H1 (cell line): ENCODE measurements at regions not wholly inside any gene's neighbourhood (a gene's known extent, or its start where the extent isn't known, plus 50 kb on each side); places are given as distances from the start of the nearest gene placed in this dataset.

Source experiments
- CTCF ChIA-PET: fragments of 300-600 bp; sonication (Branson Sonifier 250); formaldehyde crosslinking; loops from one replicate; lab custom pipeline; 2021; ENCODE audit not compliant: partially characterized antibody; lab: Charles Lee
- POLR2A ChIA-PET: fragments of 300-600 bp; sonication (Branson Sonifier 250); formaldehyde crosslinking; loops from one replicate; lab custom pipeline; 2021; ENCODE audit warnings: inconsistent platforms; ENCODE audit not compliant: partially characterized antibody; lab: Charles Lee
- DNase-seq, 2 experiments: peaks; one replicate each; pipeline versions ENCODE4 v3.0.0 to v3.0.0-alpha.2; 2010 to 2022; ENCODE audit warnings: low spot score in 2 of 2, low read depth in 1 of 2, mixed read lengths in 1 of 2
- FAIRE-seq: peaks from 2 replicates; lab custom pipeline; 2011; peaks lifted over from hg19 to GRCh38; lab: Jason Lieb, UNC
- H2AFZ ChIP-seq: 2 replicates; pipeline ENCODE4 v1.8.1; 2012; ENCODE audit warnings: low read length, inconsistent platforms
- H2AK5ac ChIP-seq: 2 replicates; pipeline ENCODE4 v1.6.1; 2013; ENCODE audit warnings: low read depth, low read length
- H2BK120ac ChIP-seq: replicated peaks from 2 replicates; pipeline ENCODE3; 2013; ENCODE audit warnings: low read depth, low read length, inconsistent platforms
- H2BK12ac ChIP-seq: 2 replicates; pipeline ENCODE4 v1.6.1; 2013; ENCODE audit warnings: low read depth, low read length
- H2BK15ac ChIP-seq: 2 replicates; pipeline ENCODE4 v1.6.1; 2013; ENCODE audit warnings: low read length
- H2BK20ac ChIP-seq: 2 replicates; pipeline ENCODE4 v1.6.1; 2013; ENCODE audit warnings: low read length
- H2BK5ac ChIP-seq: 2 replicates; pipeline ENCODE4 v1.6.1; 2013; ENCODE audit warnings: low read depth, low read length
- H3K14ac ChIP-seq: 2 replicates; pipeline ENCODE4 v1.6.1; 2013; ENCODE audit warnings: inconsistent platforms; ENCODE audit not compliant: insufficient read length
- H3K18ac ChIP-seq: 2 replicates; pipeline ENCODE4 v1.6.1; 2013; ENCODE audit warnings: low read length; ENCODE audit errors: extremely low read depth
- H3K23ac ChIP-seq: 2 replicates; pipeline ENCODE4 v1.6.1; 2013; ENCODE audit warnings: inconsistent platforms; ENCODE audit not compliant: insufficient read length
- H3K23me2 ChIP-seq: 2 replicates; pipeline ENCODE4 v1.6.1; 2013; ENCODE audit warnings: low read depth, low read length
- H3K27ac ChIP-seq: 2 replicates; pipeline ENCODE4 v1.6.1; 2011; ENCODE audit warnings: low read depth, low read length, inconsistent platforms
- H3K27me3 ChIP-seq, 4 experiments: replicated peaks in 1 of 4; 1 replicate in 1 of 4; 2 replicates in 3 of 4; pipeline versions ENCODE4 v1.6.1 to v1.8.1; 2011 to 2013; ENCODE audit warnings: low read length in 3 of 4, mild to moderate bottlenecking in 3 of 4, inconsistent platforms in 2 of 4, mixed read lengths in 2 of 4, moderate library complexity in 1 of 4; ENCODE audit not compliant: control insufficient read depth in 3 of 4, insufficient read depth in 3 of 4; ENCODE audit errors: extremely low read depth in 1 of 4
- H3K36me3 ChIP-seq, 4 experiments: 2 replicates each; pipeline versions ENCODE4 v1.6.1 to v1.8.1; 2011 to 2013; ENCODE audit warnings: mild to moderate bottlenecking in 4 of 4, low read length in 3 of 4, moderate library complexity in 2 of 4, control low read depth in 1 of 4, inconsistent platforms in 1 of 4; ENCODE audit not compliant: insufficient read depth in 4 of 4, control insufficient read depth in 2 of 4
- H3K4ac ChIP-seq: replicated peaks from 2 replicates; pipeline ENCODE3; 2013; ENCODE audit warnings: low read length, low read depth, mixed read lengths, inconsistent platforms; ENCODE audit not compliant: insufficient read length
- H3K4me1 ChIP-seq, 4 experiments: replicated peaks in 1 of 4; 1 replicate in 1 of 4; 2 replicates in 3 of 4; pipeline versions ENCODE4 v1.6.1 to v1.8.1; 2011 to 2013; ENCODE audit warnings: low read length in 3 of 4, inconsistent platforms in 2 of 4, mixed read lengths in 1 of 4; ENCODE audit not compliant: insufficient read depth in 4 of 4, control insufficient read depth in 3 of 4
- H3K4me2 ChIP-seq, 2 experiments: 2 replicates each; pipeline versions ENCODE4 v1.6.1 to v1.8.1; 2011 to 2013; ENCODE audit warnings: low read depth in 2 of 2, low read length in 2 of 2, control low read depth in 1 of 2, inconsistent platforms in 1 of 2, mild to moderate bottlenecking in 1 of 2; ENCODE audit not compliant: insufficient read depth in 1 of 2
- H3K4me3 ChIP-seq, 4 experiments: fragments of 200-600, 300-600 bp in 1 of 4; sonication (generic), shearing (Covaris generic), sonication (Bioruptor Twin) in 1 of 4; 2 replicates each; pipeline versions ENCODE4 v1.5.1 to v1.8.1; 2011 to 2016; ENCODE audit warnings: low read length in 4 of 4, low read depth in 3 of 4, control low read depth in 2 of 4, inconsistent platforms in 2 of 4, mild to moderate bottlenecking in 2 of 4, mixed read lengths in 1 of 4, moderate library complexity in 1 of 4; ENCODE audit not compliant: insufficient read depth in 2 of 4; ENCODE audit errors: extremely low read depth in 1 of 4
- H3K56ac ChIP-seq: replicated peaks from 2 replicates; pipeline ENCODE3; 2013; ENCODE audit warnings: low read depth, mild to moderate bottlenecking, mixed read lengths, low read length, inconsistent platforms; ENCODE audit not compliant: insufficient read length
- H3K79me1 ChIP-seq: 2 replicates; pipeline ENCODE4 v1.6.1; 2013; ENCODE audit warnings: low read depth, low read length, control low read depth
- H3K79me2 ChIP-seq, 2 experiments: 2 replicates each; pipeline versions ENCODE4 v1.6.1 to v1.8.1; 2012 to 2013; ENCODE audit warnings: low read length in 2 of 2, mild to moderate bottlenecking in 2 of 2, inconsistent platforms in 1 of 2; ENCODE audit not compliant: insufficient read depth in 2 of 2, control insufficient read depth in 1 of 2
- H3K9ac ChIP-seq, 4 experiments: replicated peaks in 1 of 4; 1 replicate in 1 of 4; 2 replicates in 3 of 4; pipeline versions ENCODE4 v1.6.1 to v1.8.1; 2011 to 2013; ENCODE audit warnings: low read depth in 3 of 4, low read length in 3 of 4, control low read depth in 2 of 4, mild to moderate bottlenecking in 2 of 4, moderate library complexity in 2 of 4, inconsistent platforms in 1 of 4; ENCODE audit errors: extremely low read depth in 1 of 4
- H3K9me3 ChIP-seq, 2 experiments: 2 replicates each; pipeline versions ENCODE4 v1.6.1 to v1.8.1; 2012 to 2013; ENCODE audit warnings: mild to moderate bottlenecking in 2 of 2, moderate library complexity in 2 of 2, control low read depth in 1 of 2, inconsistent platforms in 1 of 2, low read depth in 1 of 2, low read length in 1 of 2, mixed read lengths in 1 of 2; ENCODE audit not compliant: insufficient read depth in 2 of 2
- H4K20me1 ChIP-seq, 2 experiments: replicated peaks in 1 of 2; 2 replicates each; pipeline versions ENCODE3 to v1.8.1; 2011 to 2013; ENCODE audit warnings: inconsistent platforms in 2 of 2, low read length in 2 of 2, mild to moderate bottlenecking in 1 of 2; ENCODE audit not compliant: insufficient read depth in 2 of 2, control insufficient read depth in 1 of 2
- H4K5ac ChIP-seq: 2 replicates; pipeline ENCODE4 v1.6.1; 2013; ENCODE audit warnings: low read length, low read depth, mixed read lengths, inconsistent platforms; ENCODE audit not compliant: insufficient read length
- H4K8ac ChIP-seq: 2 replicates; pipeline ENCODE4 v1.8.0; 2013; ENCODE audit warnings: mild to moderate bottlenecking, moderate library complexity, low read length, inconsistent platforms; ENCODE audit not compliant: insufficient read depth; ENCODE audit errors: extremely low read depth
- H4K91ac ChIP-seq: replicated peaks from 2 replicates; pipeline ENCODE3; 2013; ENCODE audit warnings: low read length, mixed read lengths, inconsistent platforms; ENCODE audit not compliant: insufficient read length
- HDAC6 ChIP-seq: IDR thresholded peaks from one replicate; pipeline ENCODE4 v1.7.1; 2012; ENCODE audit warnings: low read depth, mild to moderate bottlenecking, inconsistent platforms, low read length, moderate library complexity
- KDM1A ChIP-seq: fragments of 200-600, 300-600 bp; sonication (generic); IDR thresholded peaks from 2 replicates; pipeline ENCODE4 v1.7.1; 2016; ENCODE audit warnings: mild to moderate bottlenecking, low read length, borderline replicate concordance
- WGBS, 2 experiments: shearing (Covaris generic) in 1 of 2; methylation state at CpG; one replicate each; pipeline versions ENCODE4 v1.1.6 to v1.1.7; 2013 to 2015; ENCODE audit warnings: low lambda C conversion rate in 2 of 2, mixed read lengths in 2 of 2, inconsistent platforms in 1 of 2, low coverage in 1 of 2, missing lambda C conversion rate in 1 of 2; ENCODE audit not compliant: insufficient replicate concordance in 2 of 2, insufficient coverage in 1 of 2, insufficient read length in 1 of 2; ENCODE audit errors: extremely low coverage in 1 of 2, missing lambda C conversion rate in 1 of 2; 5-methylcytosine and 5-hydroxymethylcytosine counted together

DNA sequence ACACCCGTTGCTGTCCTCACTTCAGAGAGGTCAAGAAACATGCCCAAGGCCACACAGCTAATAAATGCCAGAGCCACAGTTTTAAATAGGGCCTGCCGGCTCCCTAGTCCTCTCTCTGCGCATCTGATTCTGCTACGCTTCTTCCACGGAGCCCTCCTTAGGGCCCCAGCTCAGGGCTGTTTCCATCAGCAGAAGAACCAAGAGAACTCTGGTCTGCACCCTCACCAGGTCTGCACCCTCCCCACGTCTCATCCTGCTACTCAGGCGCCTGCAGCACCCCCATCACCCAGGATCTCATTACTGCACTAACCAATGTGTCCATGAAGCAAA, 79.5 kb upstream of the NKD1 start:
- H2BK120ac ChIP-seq: no peak overlapping the region
- H3K14ac ChIP-seq: no peak overlapping the region
- H4K5ac ChIP-seq: no peak overlapping the region
- H3K79me1 ChIP-seq: no peaks in the 10 kb centered on the region
- no peak overlapping the region for H3K56ac ChIP-seq
- H3K9me3 ChIP-seq: no peaks in the 10 kb centered on the region
- ChIA-PET POLR2A (interaction anchor here (1.0 to 4.7 kb wide), 2 partner anchors 11 to 13 kb away, joined by 3 to 15 read pairs; no protein-coding TSS in a partner anchor), CTCF (interaction anchor here (0.6 to 1.9 kb wide), 4 partner anchors 9 to 1428 kb away, joined by 3 to 4 read pairs (median 3); no protein-coding TSS in a partner anchor)
- H2AFZ ChIP-seq: no peak overlapping the region; the same call in 1 of the 2 replicates
- peak; percentile 83; the same call in 1 of the 2 replicates for TF ChIP-seq KDM1A
- TF ChIP-seq HDAC6: no peak
- no peaks in the 10 kb centered on the region for H3K79me2 ChIP-seq
- no peaks in the 10 kb centered on the region for H3K36me3 ChIP-seq
- peaks cover 4 to 20% (median 14%) of the 10 kb centered on the region in 4 experiments for H3K4me1 ChIP-seq
- H4K20me1 ChIP-seq: no peaks in the 10 kb centered on the region
- FAIRE-seq (no peak), DNase-seq (no peak)
- peak overlapping the region; percentile 89; the same call in 1 of the 2 replicates for H2BK12ac ChIP-seq
- H3K4ac ChIP-seq: no peak overlapping the region
- no peak overlapping the region; the same call in 1 of the 2 replicates for H2BK15ac ChIP-seq
- H3K23me2 ChIP-seq: peaks cover 4% of the 10 kb centered on the region
- peak overlapping the region; percentile 33; the same call in 1 of the 2 replicates for H2AK5ac ChIP-seq
- H2BK5ac ChIP-seq: no peak overlapping the region; the same call in 1 of the 2 replicates
- H3K9ac ChIP-seq: no peak overlapping the region
- 82% methylated on average over 7 of the region's 7 CpGs; no CpG with 5 or more reads in 1 of the 2 experiments for WGBS, 2 experiments
- H3K23ac ChIP-seq: no peak overlapping the region
- H3K4me2 ChIP-seq: peak overlapping the region; percentile 75 to 87
- H3K18ac ChIP-seq: peak overlapping the region; percentile 7; the same call in 1 of the 2 replicates
- peak overlapping the region; percentile 97; the same call in 1 of the 2 replicates for H2BK20ac ChIP-seq
- H4K91ac ChIP-seq: peak overlapping the region; percentile 52
- no peak overlapping the region for H3K27ac ChIP-seq
- H3K4me3 ChIP-seq: peak overlapping the region in 3 of 4 experiments; percentile 27 to 53 (median 34); a peak in 4 of 8 replicates
- peaks cover 3 to 29% (median 26%) of the 10 kb centered on the region in 4 experiments for H3K27me3 ChIP-seq
- 0 out of 2 replicates have a peak overlapping the region, but pooled peaks have one; percentile 76 for H4K8ac ChIP-seq
